GM18861 (cell line): ENCODE measurements at regions not wholly inside any gene's neighbourhood (a gene's known extent, or its start where the extent isn't known, plus 50 kb on each side); places are given as distances from the start of the nearest gene placed in this dataset.

ENCODE experiments used
- ATAC-seq: cut with Tn5 transposase; IDR thresholded peaks from one replicate; pipeline ENCODE4 v1.9.1; 2021; ENCODE audit not compliant: unreplicated experiment

- peak; percentile 43 for ATAC-seq
These were observed 73.3 kb downstream of the TASL start for GRCh38 chrX:30504309-30504708.

- peak; percentile 80 for ATAC-seq
These were observed 82.1 kb downstream of the TASL start for GRCh38 chrX:30495468-30495867.

- no peak for ATAC-seq
These were observed 84.2 kb downstream of the TASL start for GRCh38 chrX:30493348-30493747.

GRCh38 chrX:30489323-30489722 lies 88.2 kb downstream of the TASL start:
- peak; percentile 36 for ATAC-seq

- ATAC-seq: no peak
These were observed 89.5 kb downstream of the TASL start for GRCh38 chrX:30488092-30488491.

GRCh38 chrX:30483996-30484395 lies 93.6 kb downstream of the TASL start:
- no peak for ATAC-seq

- ATAC-seq: no peak
These were observed 109.1 kb downstream of the TASL start for GRCh38 chrX:30468471-30468870.
